ENCODE measurements at regions not wholly inside any gene's neighbourhood (a gene's known extent, or its start where the extent isn't known, plus 50 kb on each side); places are given as distances from the start of the nearest gene placed in this dataset.

GRCh38 chr11:116424615-116425261 lies 348.0 kb downstream of the BUD13 start:
- Histone ChIP-seq H3K23ac (ENCODE audit: low read length) (no peak overlapping the region), H3K27me3 (ENCODE audit: insufficient read depth, low read length) (no peaks in the 10 kb centered on the region), H4K12ac (ENCODE audit: low read depth, low read length) (no peak overlapping the region)

GRCh38 chr11:116422956-116423600 lies 349.7 kb downstream of the BUD13 start:
- H3K79me1 ChIP-seq (ENCODE audit: low read length): no peaks in the 10 kb centered on the region

More at GRCh38 chr11:116424615-116425261, 348.0 kb downstream of the BUD13 start:
- Histone ChIP-seq H4K91ac (ENCODE audit: low read depth, low read length) (no peak overlapping the region), H2BK120ac (ENCODE audit: insufficient read depth, low read length, poor library complexity) (no peak overlapping the region), H2AFZ (ENCODE audit: insufficient read depth, low read length, poor library complexity) (no peak overlapping the region), H2BK5ac (ENCODE audit: low read depth, low read length, poor library complexity) (no peak overlapping the region), H2BK12ac (ENCODE audit: low read length) (no peak overlapping the region), H3K18ac (ENCODE audit: low read length) (no peak overlapping the region), H3K9me3 (ENCODE audit: insufficient read depth, low read depth, low read length) (no peaks in the 10 kb centered on the region), H3K27ac (ENCODE audit: low read depth, low read length) (no peak overlapping the region), H3K79me1 (ENCODE audit: low read length) (no peaks in the 10 kb centered on the region), H3K36me3 (ENCODE audit: control insufficient read depth in 1 of 2, insufficient read depth in 2 of 2, low read length in 2 of 2) (no peaks in the 10 kb centered on the region), H4K8ac (ENCODE audit: low read depth, low read length) (no peak overlapping the region), H3K4me2 (ENCODE audit: low read length) (no peak overlapping the region), H2AK5ac (ENCODE audit: low read length) (no peak overlapping the region), H3K4me1 (ENCODE audit: control insufficient read depth in 1 of 2, insufficient read depth in 2 of 2, low read length in 2 of 2) (no peaks in the 10 kb centered on the region), H3K4ac (ENCODE audit: low read depth, low read length) (no peak overlapping the region), H3K79me2 (ENCODE audit: control insufficient read depth, insufficient read depth, low read length, poor library complexity) (no peaks in the 10 kb centered on the region), H3K9ac (ENCODE audit: low read length) (no peak overlapping the region), H3K4me3 (ENCODE audit: low read depth, low read length) (no peak overlapping the region), H3K14ac (ENCODE audit: low read length) (no peak overlapping the region)
- no CpG with 5 or more reads among the region's 4 CpGs for WGBS (ENCODE audit: extremely low coverage, insufficient coverage, insufficient read length)
- no peak for DNase-seq

DNA sequence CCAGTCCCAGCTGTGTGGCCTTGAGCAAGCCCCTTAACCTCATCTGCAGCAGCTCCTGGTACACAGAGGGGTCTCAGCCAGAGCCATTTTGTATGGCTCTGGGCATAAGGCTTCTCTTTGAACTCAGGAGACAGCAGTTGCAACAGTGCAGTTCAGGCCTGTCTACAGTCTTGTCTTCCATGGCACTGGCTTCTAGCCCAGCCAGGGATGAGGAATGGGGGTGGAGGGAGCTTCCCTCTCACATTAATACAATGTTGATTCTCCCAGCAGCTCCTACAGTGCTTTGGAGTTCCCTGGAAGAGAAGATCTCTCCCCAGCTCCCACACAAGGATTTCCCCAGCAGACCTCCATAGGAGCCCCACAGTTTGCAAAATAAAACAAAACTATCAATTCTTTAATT lies 350.2 kb downstream of the BUD13 start:
- no peak overlapping the region for H2AFZ ChIP-seq (ENCODE audit: insufficient read depth, low read length, poor library complexity)
- H3K4me2 ChIP-seq (ENCODE audit: low read length): no peak overlapping the region
- peaks cover under 1% of the 10 kb centered on the region for H3K9me3 ChIP-seq (ENCODE audit: insufficient read depth, low read depth, low read length)
- H3K79me1 ChIP-seq (ENCODE audit: low read length): no peaks in the 10 kb centered on the region
- H4K8ac ChIP-seq (ENCODE audit: low read depth, low read length): no peak overlapping the region
- H3K79me2 ChIP-seq (ENCODE audit: control insufficient read depth, insufficient read depth, low read length, poor library complexity): no peaks in the 10 kb centered on the region
- no peak overlapping the region for H3K27ac ChIP-seq (ENCODE audit: low read depth, low read length)
- H3K4ac ChIP-seq (ENCODE audit: low read depth, low read length): no peak overlapping the region
- no peak overlapping the region for H4K91ac ChIP-seq (ENCODE audit: low read depth, low read length)
- no peak for DNase-seq
- H2AK5ac ChIP-seq (ENCODE audit: low read length): no peak overlapping the region
- H3K18ac ChIP-seq (ENCODE audit: low read length): no peak overlapping the region
- H3K9ac ChIP-seq (ENCODE audit: low read length): no peak overlapping the region
- no peak overlapping the region for H2BK12ac ChIP-seq (ENCODE audit: low read length)
- no peak overlapping the region for H3K14ac ChIP-seq (ENCODE audit: low read length)
- no peaks in the 10 kb centered on the region for H3K4me1 ChIP-seq (ENCODE audit: control insufficient read depth in 1 of 2, insufficient read depth in 2 of 2, low read length in 2 of 2)
- H3K4me3 ChIP-seq (ENCODE audit: low read depth, low read length): no peak overlapping the region
- no peak overlapping the region for H3K23ac ChIP-seq (ENCODE audit: low read length)
- no peak overlapping the region for H2BK5ac ChIP-seq (ENCODE audit: low read depth, low read length, poor library complexity)
- H4K12ac ChIP-seq (ENCODE audit: low read depth, low read length): no peak overlapping the region
- H3K36me3 ChIP-seq (ENCODE audit: control insufficient read depth in 1 of 2, insufficient read depth in 2 of 2, low read length in 2 of 2): no peaks in the 10 kb centered on the region
- no peak overlapping the region for H2BK120ac ChIP-seq (ENCODE audit: insufficient read depth, low read length, poor library complexity)
- H3K27me3 ChIP-seq (ENCODE audit: insufficient read depth, low read length): no peaks in the 10 kb centered on the region

More at GRCh38 chr11:116422956-116423600, 349.7 kb downstream of the BUD13 start:
- WGBS (ENCODE audit: extremely low coverage, insufficient coverage, insufficient read length): no CpG with 5 or more reads among the region's 6 CpGs
- Histone ChIP-seq H3K36me3 (ENCODE audit: control insufficient read depth in 1 of 2, insufficient read depth in 2 of 2, low read length in 2 of 2) (no peaks in the 10 kb centered on the region), H2AK5ac (ENCODE audit: low read length) (no peak overlapping the region), H2BK12ac (ENCODE audit: low read length) (no peak overlapping the region), H2BK120ac (ENCODE audit: insufficient read depth, low read length, poor library complexity) (no peak overlapping the region), H3K4me2 (ENCODE audit: low read length) (no peak overlapping the region), H3K23ac (ENCODE audit: low read length) (no peak overlapping the region), H3K9me3 (ENCODE audit: insufficient read depth, low read depth, low read length) (no peaks in the 10 kb centered on the region), H3K4me1 (ENCODE audit: control insufficient read depth in 1 of 2, insufficient read depth in 2 of 2, low read length in 2 of 2) (no peaks in the 10 kb centered on the region), H2BK5ac (ENCODE audit: low read depth, low read length, poor library complexity) (no peak overlapping the region), H3K18ac (ENCODE audit: low read length) (no peak overlapping the region), H3K27me3 (ENCODE audit: insufficient read depth, low read length) (no peaks in the 10 kb centered on the region), H3K4me3 (ENCODE audit: low read depth, low read length) (no peak overlapping the region), H3K27ac (ENCODE audit: low read depth, low read length) (no peak overlapping the region), H4K91ac (ENCODE audit: low read depth, low read length) (no peak overlapping the region), H4K8ac (ENCODE audit: low read depth, low read length) (no peak overlapping the region), H3K14ac (ENCODE audit: low read length) (no peak overlapping the region), H4K12ac (ENCODE audit: low read depth, low read length) (no peak overlapping the region), H3K4ac (ENCODE audit: low read depth, low read length) (no peak overlapping the region), H2AFZ (ENCODE audit: insufficient read depth, low read length, poor library complexity) (no peak overlapping the region), H3K9ac (ENCODE audit: low read length) (no peak overlapping the region), H3K79me2 (ENCODE audit: control insufficient read depth, insufficient read depth, low read length, poor library complexity) (no peaks in the 10 kb centered on the region)
- DNase-seq: no peak

DNA sequence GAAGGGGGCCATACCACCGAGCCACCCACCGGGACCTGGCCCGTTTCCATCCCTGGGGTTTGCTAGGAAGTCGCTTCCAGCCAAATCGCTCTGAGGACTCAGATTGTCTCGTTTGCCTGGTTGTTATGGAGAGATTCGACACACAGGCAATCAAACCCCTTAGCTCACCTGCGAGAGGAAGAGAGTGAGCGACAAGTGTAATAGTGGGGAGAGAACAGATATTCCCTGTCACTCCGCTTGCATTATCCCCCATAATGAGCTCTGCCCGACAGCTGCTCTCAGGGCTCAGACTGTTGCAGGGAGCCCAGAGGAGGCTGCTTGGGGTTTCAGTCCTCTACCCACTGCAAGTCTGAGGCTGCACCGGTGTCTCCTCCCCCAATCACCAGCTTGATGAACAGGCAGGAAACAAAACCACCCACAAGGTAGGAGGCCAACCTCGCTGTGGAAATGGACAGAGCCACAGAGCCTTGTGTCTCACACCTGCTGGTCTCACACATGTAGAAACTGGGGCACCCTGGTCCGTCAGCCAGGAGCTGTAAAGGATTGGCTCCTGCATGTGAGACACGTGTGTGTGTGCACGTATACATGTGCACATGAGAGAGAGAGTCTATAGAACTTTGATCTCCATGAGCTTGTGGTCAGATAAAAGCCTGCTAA lies 351.1 kb downstream of the BUD13 start:
- no peak overlapping the region for H4K8ac ChIP-seq (ENCODE audit: low read depth, low read length)
- no CpG with 5 or more reads among the region's 16 CpGs for whole genome bisulfite sequencing (ENCODE audit: extremely low coverage, insufficient coverage, insufficient read length)
- no peaks in the 10 kb centered on the region for H3K4me1 ChIP-seq (ENCODE audit: control insufficient read depth in 1 of 2, insufficient read depth in 2 of 2, low read length in 2 of 2)

More for the DNA sequence above, 351.1 kb downstream of the BUD13 start:
- Histone ChIP-seq H4K91ac (ENCODE audit: low read depth, low read length) (no peak overlapping the region), H2BK12ac (ENCODE audit: low read length) (no peak overlapping the region), H3K79me2 (ENCODE audit: control insufficient read depth, insufficient read depth, low read length, poor library complexity) (no peaks in the 10 kb centered on the region), H3K36me3 (ENCODE audit: control insufficient read depth in 1 of 2, insufficient read depth in 2 of 2, low read length in 2 of 2) (no peaks in the 10 kb centered on the region), H3K23ac (ENCODE audit: low read length) (no peak overlapping the region), H2BK120ac (ENCODE audit: insufficient read depth, low read length, poor library complexity) (no peak overlapping the region), H3K4me2 (ENCODE audit: low read length) (no peak overlapping the region), H3K27ac (ENCODE audit: low read depth, low read length) (no peak overlapping the region), H3K9me3 (ENCODE audit: insufficient read depth, low read depth, low read length) (peaks cover 3% of the 10 kb centered on the region), H2BK5ac (ENCODE audit: low read depth, low read length, poor library complexity) (no peak overlapping the region), H3K27me3 (ENCODE audit: insufficient read depth, low read length) (no peaks in the 10 kb centered on the region), H3K79me1 (ENCODE audit: low read length) (no peaks in the 10 kb centered on the region), H3K4me3 (ENCODE audit: low read depth, low read length) (no peak overlapping the region), H2AK5ac (ENCODE audit: low read length) (no peak overlapping the region), H3K14ac (ENCODE audit: low read length) (no peak overlapping the region), H3K4ac (ENCODE audit: low read depth, low read length) (no peak overlapping the region), H4K12ac (ENCODE audit: low read depth, low read length) (no peak overlapping the region), H2AFZ (ENCODE audit: insufficient read depth, low read length, poor library complexity) (no peak overlapping the region), H3K9ac (ENCODE audit: low read length) (no peak overlapping the region), H3K18ac (ENCODE audit: low read length) (no peak overlapping the region)
- no peak for DNase-seq

All from trophoblast cell (in vitro differentiated cells and primary cell).